ENCODE measurements at regions not wholly inside any gene's neighbourhood (a gene's known extent, or its start where the extent isn't known, plus 50 kb on each side); places are given as distances from the start of the nearest gene placed in this dataset.

DNA sequence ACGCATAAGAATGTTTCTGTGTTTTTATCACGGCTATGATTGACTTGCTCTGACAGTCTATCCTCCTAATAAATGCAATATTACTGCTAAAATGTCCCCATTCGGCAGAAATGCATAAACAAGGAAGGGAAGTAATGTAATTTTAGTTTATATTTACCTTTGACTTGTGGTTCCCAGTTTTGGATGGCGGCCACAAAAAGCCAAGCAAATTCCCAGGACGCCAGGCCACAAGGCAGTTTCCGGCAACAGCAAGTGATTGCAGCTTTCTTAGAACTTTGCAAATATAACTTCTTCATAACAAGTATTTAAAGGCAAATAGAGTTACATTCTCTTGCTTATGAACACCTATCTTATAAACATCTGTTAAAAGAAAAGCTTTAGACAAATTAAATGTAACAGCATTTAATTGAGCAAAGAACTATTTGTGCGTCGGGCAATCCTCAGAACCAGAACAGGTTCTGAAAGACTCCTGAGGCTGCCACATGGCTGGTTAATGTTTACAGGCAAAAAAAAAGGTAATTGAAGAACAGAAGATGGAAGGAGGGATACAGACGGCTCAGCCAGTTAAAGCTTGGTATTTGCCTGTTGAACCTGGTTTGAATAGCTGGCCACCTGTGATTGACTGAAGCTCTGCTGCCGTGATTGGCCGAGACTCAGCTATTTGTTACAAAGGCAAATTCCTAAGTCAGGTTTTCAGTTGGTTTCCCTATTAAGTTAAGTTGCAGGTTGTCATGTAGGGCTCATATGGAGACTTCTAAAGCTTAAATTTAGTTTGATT is 80.8 kb downstream of the C21orf91 start:
- no peak overlapping the region for H3K4me3 Mint-ChIP-seq
- ATAC-seq (ENCODE audit: low read depth) (no peak), DNase-seq (no peak)
- TF ChIP-seq, protein P1, sequence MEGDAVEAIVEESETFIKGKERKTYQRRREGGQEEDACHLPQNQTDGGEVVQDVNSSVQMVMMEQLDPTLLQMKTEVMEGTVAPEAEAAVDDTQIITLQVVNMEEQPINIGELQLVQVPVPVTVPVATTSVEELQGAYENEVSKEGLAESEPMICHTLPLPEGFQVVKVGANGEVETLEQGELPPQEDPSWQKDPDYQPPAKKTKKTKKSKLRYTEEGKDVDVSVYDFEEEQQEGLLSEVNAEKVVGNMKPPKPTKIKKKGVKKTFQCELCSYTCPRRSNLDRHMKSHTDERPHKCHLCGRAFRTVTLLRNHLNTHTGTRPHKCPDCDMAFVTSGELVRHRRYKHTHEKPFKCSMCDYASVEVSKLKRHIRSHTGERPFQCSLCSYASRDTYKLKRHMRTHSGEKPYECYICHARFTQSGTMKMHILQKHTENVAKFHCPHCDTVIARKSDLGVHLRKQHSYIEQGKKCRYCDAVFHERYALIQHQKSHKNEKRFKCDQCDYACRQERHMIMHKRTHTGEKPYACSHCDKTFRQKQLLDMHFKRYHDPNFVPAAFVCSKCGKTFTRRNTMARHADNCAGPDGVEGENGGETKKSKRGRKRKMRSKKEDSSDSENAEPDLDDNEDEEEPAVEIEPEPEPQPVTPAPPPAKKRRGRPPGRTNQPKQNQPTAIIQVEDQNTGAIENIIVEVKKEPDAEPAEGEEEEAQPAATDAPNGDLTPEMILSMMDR (IDR thresholded peaks at IDR 0.05) = no peak
- CTCF ChIA-PET = no interaction called here
- no peaks in the 10 kb centered on the region for H3K27me3 Mint-ChIP-seq
- H3K4me1 Mint-ChIP-seq = no peaks in the 10 kb centered on the region
- intact Hi-C loops (cut with micrococcal nuclease) = no loop called here
- H3K27ac Mint-ChIP-seq = no peak overlapping the region
- POLR2A ChIA-PET = no interaction called here
- H3K9me3 Mint-ChIP-seq = no peaks in the 10 kb centered on the region
- no peaks in the 10 kb centered on the region for H3K36me3 Mint-ChIP-seq (ENCODE audit: low read depth)

DNA sequence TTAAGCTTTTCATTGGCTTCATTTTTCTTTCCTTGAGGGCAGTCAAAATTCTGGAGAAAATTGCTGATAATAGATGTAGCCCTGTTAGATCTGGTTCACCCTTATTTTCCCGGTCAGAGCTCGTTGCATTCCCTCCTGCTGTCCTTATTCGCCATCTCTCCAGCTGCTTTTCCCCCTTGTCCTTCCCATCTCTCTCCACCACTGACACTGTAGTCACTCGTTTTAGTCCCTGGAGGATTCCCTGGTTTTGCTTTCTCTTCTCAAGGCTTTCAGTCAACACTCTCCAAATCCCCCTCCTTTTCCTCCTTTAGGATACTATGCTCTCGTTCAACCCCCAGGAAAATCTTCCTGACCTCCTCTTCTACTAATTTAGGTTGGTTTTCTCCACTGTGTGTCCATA is 83.1 kb downstream of the C21orf91 start:
- H3K27ac Mint-ChIP-seq = no peak overlapping the region
- no peaks in the 10 kb centered on the region for H3K27me3 Mint-ChIP-seq
- no peak for DNase-seq
- no peaks in the 10 kb centered on the region for H3K36me3 Mint-ChIP-seq (ENCODE audit: low read depth)
- intact Hi-C loops (cut with micrococcal nuclease) = no loop called here
- POLR2A ChIA-PET = no interaction called here
- TF ChIP-seq, protein P1 (IDR thresholded peaks at IDR 0.05) = no peak
- no peaks in the 10 kb centered on the region for H3K4me1 Mint-ChIP-seq
- H3K9me3 Mint-ChIP-seq = no peaks in the 10 kb centered on the region
- ATAC-seq (ENCODE audit: low read depth) = no peak
- CTCF ChIA-PET = no interaction called here
- H3K4me3 Mint-ChIP-seq = no peak overlapping the region

DNA sequence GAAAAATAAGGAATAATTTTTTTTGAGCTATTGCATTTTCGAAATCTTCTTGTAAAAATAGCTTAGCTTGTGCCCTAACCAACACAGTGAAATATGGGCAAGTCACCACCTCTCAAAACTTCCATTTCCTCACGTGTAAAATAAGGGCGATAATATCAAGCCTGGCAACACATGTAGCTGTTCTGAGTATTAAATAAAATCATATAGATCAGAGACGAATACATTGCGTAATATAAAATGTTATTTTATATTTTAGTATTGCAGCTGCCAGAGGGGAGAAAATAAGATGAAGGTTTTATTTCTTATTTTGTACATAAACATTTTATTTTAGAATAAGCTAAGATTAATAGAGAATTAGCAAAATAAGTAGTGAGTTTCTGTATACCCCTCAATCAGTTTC is 85.9 kb downstream of the C21orf91 start:
- TF ChIP-seq, protein P1 (IDR thresholded peaks at IDR 0.05) = no peak
- intact Hi-C loops (cut with micrococcal nuclease) = no loop called here
- no peaks in the 10 kb centered on the region for H3K4me1 Mint-ChIP-seq
- ChIA-PET POLR2A (no interaction called here), CTCF (no interaction called here)
- DNase-seq = no peak
- no peak for ATAC-seq (ENCODE audit: low read depth)
- no peak overlapping the region for H3K27ac Mint-ChIP-seq
- H3K4me3 Mint-ChIP-seq = no peak overlapping the region
- H3K27me3 Mint-ChIP-seq = no peaks in the 10 kb centered on the region
- no peaks in the 10 kb centered on the region for H3K9me3 Mint-ChIP-seq
- no peaks in the 10 kb centered on the region for H3K36me3 Mint-ChIP-seq (ENCODE audit: low read depth)

DNA sequence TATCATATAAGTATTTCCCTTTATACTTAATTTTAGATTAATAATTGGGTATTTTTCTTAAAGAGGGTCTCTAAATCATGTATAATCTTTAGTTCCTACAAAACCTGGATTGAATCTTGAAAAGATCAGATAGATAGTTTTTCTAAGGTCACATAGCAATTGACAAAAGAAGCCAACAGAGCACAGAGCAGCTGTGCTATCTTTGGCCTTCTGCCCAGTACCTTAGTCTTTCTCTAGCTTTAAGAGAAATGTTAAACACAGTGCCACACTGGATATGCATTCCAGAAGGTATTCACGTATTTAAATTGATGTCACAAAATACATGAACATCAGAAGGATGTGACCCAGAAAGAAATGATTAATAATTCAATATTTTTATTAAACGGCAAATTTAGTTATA is 86.8 kb downstream of the C21orf91 start:
- POLR2A ChIA-PET = no interaction called here
- ATAC-seq (ENCODE audit: low read depth) = no peak
- no peaks in the 10 kb centered on the region for H3K9me3 Mint-ChIP-seq
- CTCF ChIA-PET = no interaction called here
- H3K36me3 Mint-ChIP-seq (ENCODE audit: low read depth) = no peaks in the 10 kb centered on the region
- H3K27ac Mint-ChIP-seq = no peak overlapping the region
- no peaks in the 10 kb centered on the region for H3K27me3 Mint-ChIP-seq
- intact Hi-C loops (cut with micrococcal nuclease) = no loop called here
- DNase-seq = no peak
- H3K4me3 Mint-ChIP-seq = no peak overlapping the region
- TF ChIP-seq, protein P1 (IDR thresholded peaks at IDR 0.05) = no peak
- no peaks in the 10 kb centered on the region for H3K4me1 Mint-ChIP-seq

DNA sequence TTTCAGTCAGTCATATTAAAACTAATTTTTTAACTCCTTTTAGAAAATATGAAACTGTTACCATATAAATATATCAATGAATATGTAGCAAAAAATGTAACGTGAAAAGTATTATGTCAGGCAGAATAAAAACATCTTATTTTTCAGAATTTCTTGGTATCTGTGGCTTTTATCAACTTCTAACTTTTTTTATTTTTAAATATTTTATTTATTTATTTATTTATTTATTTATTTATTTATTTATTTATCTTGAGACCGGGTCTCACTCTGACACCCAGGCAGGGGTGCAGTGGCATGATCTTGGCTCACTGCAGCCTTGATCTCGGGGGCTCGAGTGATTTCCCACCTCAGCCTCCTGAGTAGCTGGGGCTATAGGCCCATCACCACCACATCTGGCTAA is 87.6 kb downstream of the C21orf91 start:
- ATAC-seq (ENCODE audit: low read depth) (no peak), DNase-seq (no peak)
- no peaks in the 10 kb centered on the region for H3K36me3 Mint-ChIP-seq (ENCODE audit: low read depth)
- no peak overlapping the region for H3K27ac Mint-ChIP-seq
- TF ChIP-seq, protein P1 (IDR thresholded peaks at IDR 0.05) = no peak
- intact Hi-C loops (cut with micrococcal nuclease) = no loop called here
- no peaks in the 10 kb centered on the region for H3K4me1 Mint-ChIP-seq
- no peak overlapping the region for H3K4me3 Mint-ChIP-seq
- no peaks in the 10 kb centered on the region for H3K27me3 Mint-ChIP-seq
- H3K9me3 Mint-ChIP-seq = no peaks in the 10 kb centered on the region
- ChIA-PET POLR2A (no interaction called here), CTCF (interaction anchor here (0.6 kb wide), 1 partner anchor 81 kb away, joined by 3 read pairs; no protein-coding TSS in a partner anchor)

Data from activated B cell treated with CpG ODN at 0.5 μM for 24 hours (primary cell).